ENCODE measurements at regions not wholly inside any gene's neighbourhood (a gene's known extent, or its start where the extent isn't known, plus 50 kb on each side); places are given as distances from the start of the nearest gene placed in this dataset.
"Not testable (repeated sequence)": the region's sequence is repeated elsewhere in the genome, so short reads cannot be mapped to it uniquely, and the experiment has no call there.

DNA sequence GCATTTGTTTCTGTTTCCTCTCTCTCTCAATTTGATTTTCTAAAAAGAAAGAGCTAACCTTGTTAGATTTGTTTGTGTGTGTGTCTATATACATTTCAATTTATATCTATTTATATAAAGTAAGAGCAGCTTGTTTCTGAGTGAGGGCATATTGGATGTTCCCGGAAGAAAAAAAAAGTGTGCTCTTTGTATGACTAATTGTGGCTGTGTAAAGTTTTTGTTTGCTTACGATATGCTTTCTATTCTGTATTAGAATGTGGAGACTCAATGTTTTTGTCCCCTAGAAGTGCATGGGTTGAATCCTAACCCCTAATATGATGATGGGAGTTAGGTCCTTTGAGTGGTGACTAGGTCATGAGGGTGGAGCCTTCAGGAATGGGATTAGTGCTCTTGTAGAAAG is 66.6 kb upstream of the C1QTNF9B start:
- H3K4me2 ChIP-seq (ENCODE audit: low read length) = peak overlapping the region; percentile 36
- TF ChIP-seq EZH2phosphoT487 (IDR thresholded peaks at IDR 0.05; ENCODE audit: low read depth) = no peak
- TF ChIP-seq, protein P1, sequence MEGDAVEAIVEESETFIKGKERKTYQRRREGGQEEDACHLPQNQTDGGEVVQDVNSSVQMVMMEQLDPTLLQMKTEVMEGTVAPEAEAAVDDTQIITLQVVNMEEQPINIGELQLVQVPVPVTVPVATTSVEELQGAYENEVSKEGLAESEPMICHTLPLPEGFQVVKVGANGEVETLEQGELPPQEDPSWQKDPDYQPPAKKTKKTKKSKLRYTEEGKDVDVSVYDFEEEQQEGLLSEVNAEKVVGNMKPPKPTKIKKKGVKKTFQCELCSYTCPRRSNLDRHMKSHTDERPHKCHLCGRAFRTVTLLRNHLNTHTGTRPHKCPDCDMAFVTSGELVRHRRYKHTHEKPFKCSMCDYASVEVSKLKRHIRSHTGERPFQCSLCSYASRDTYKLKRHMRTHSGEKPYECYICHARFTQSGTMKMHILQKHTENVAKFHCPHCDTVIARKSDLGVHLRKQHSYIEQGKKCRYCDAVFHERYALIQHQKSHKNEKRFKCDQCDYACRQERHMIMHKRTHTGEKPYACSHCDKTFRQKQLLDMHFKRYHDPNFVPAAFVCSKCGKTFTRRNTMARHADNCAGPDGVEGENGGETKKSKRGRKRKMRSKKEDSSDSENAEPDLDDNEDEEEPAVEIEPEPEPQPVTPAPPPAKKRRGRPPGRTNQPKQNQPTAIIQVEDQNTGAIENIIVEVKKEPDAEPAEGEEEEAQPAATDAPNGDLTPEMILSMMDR (IDR thresholded peaks at IDR 0.05; ENCODE audit: low read depth, low read length) = no peak
- peaks cover 40% of the 10 kb centered on the region for H3K4me1 ChIP-seq (ENCODE audit: low read length)
- no peaks in the 10 kb centered on the region for H3K9me3 ChIP-seq (ENCODE audit: insufficient read depth, low read length)
- H2AFZ ChIP-seq (ENCODE audit: low read depth, low read length) = no peak overlapping the region; the same call in 1 of the 2 replicates
- no peak overlapping the region for H3K4me3 ChIP-seq (ENCODE audit: low read length)
- no peaks in the 10 kb centered on the region for H3K36me3 ChIP-seq (replicated peaks; ENCODE audit: low read depth, low read length)
- no peaks in the 10 kb centered on the region for H3K27me3 ChIP-seq (ENCODE audit: low read depth, low read length)
- H3K9ac ChIP-seq (ENCODE audit: low read length) = no peak overlapping the region
- H4K20me1 ChIP-seq (ENCODE audit: insufficient read depth, low read length) = no peaks in the 10 kb centered on the region
- no peak overlapping the region for H3K27ac ChIP-seq (ENCODE audit: low read length)
- H3K79me2 ChIP-seq (ENCODE audit: low read length) = no peaks in the 10 kb centered on the region

DNA sequence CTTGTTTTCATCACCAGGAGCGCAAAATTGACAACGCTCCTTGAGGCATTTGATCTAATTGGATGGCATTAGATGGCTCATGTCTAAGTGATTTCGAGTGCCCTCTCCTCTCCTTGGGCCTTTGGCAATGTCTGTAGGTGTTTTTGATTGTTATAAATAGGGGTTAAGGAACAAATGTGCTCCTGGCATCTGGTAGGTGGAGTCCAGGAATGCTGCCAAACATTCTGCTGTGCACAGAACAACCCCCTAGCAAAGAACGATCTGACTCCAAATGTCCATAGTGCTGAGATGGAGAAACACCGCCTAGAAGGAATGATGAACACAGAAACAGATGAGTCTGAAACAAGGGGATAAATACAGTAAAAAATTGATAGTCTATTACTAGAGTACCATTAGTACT is 68.0 kb upstream of the C1QTNF9B start:
- Histone ChIP-seq H3K4me3 (ENCODE audit: low read length) (no peak overlapping the region), H3K79me2 (ENCODE audit: low read length) (no peaks in the 10 kb centered on the region), H3K9me3 (ENCODE audit: insufficient read depth, low read length) (no peaks in the 10 kb centered on the region), H4K20me1 (ENCODE audit: insufficient read depth, low read length) (no peaks in the 10 kb centered on the region), H2AFZ (ENCODE audit: low read depth, low read length) (no peak overlapping the region), H3K4me1 (ENCODE audit: low read length) (peaks cover 35% of the 10 kb centered on the region), H3K27ac (ENCODE audit: low read length) (no peak overlapping the region), H3K36me3 (replicated peaks; ENCODE audit: low read depth, low read length) (no peaks in the 10 kb centered on the region), H3K9ac (ENCODE audit: low read length) (no peak overlapping the region), H3K27me3 (ENCODE audit: low read depth, low read length) (no peaks in the 10 kb centered on the region), H3K4me2 (ENCODE audit: low read length) (no peak overlapping the region)
- TF ChIP-seq, protein P1 (IDR thresholded peaks at IDR 0.05; ENCODE audit: low read depth, low read length) = no peak
- no peak for TF ChIP-seq EZH2phosphoT487 (IDR thresholded peaks at IDR 0.05; ENCODE audit: low read depth)

DNA sequence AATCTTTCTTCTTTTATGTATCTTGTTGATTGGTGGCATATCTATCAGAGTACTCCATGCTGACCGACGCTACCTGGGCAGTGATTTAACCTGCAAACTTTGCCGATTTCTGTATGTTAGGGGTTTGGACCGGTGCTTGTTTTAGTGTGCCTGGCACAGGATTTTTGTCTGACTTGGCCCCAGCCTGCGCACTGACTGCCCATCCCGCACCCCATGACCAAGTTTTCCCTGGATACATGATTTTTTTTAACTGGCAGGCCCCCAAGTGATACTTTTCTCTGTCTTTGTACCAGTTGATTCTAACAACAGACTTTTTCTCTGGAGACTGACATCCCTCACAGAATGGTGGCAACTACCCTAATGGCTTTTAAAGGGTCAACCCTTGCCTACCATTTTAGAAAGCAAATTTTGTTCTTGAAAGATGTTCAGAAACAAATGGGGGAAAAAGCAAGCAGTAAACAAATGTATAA is 69.0 kb upstream of the C1QTNF9B start:
- peak overlapping the region; percentile 57 for H3K4me3 ChIP-seq (ENCODE audit: low read length)
- H3K9ac ChIP-seq (ENCODE audit: low read length) = no peak overlapping the region
- H3K27me3 ChIP-seq (ENCODE audit: low read depth, low read length) = no peaks in the 10 kb centered on the region
- no peaks in the 10 kb centered on the region for H3K36me3 ChIP-seq (replicated peaks; ENCODE audit: low read depth, low read length)
- H4K20me1 ChIP-seq (ENCODE audit: insufficient read depth, low read length) = no peaks in the 10 kb centered on the region
- peak overlapping the region; percentile 56 for H3K4me2 ChIP-seq (ENCODE audit: low read length)
- H3K4me1 ChIP-seq (ENCODE audit: low read length) = peaks cover 29% of the 10 kb centered on the region
- H3K79me2 ChIP-seq (ENCODE audit: low read length) = no peaks in the 10 kb centered on the region
- TF ChIP-seq, protein P1 (IDR thresholded peaks at IDR 0.05; ENCODE audit: low read depth, low read length) = no peak
- TF ChIP-seq EZH2phosphoT487 (IDR thresholded peaks at IDR 0.05; ENCODE audit: low read depth) = no peak
- H3K9me3 ChIP-seq (ENCODE audit: insufficient read depth, low read length) = no peaks in the 10 kb centered on the region
- H3K27ac ChIP-seq (ENCODE audit: low read length) = no peak overlapping the region
- 0 out of 2 replicates have a peak overlapping the region, but pooled peaks have one; percentile 93 for H2AFZ ChIP-seq (ENCODE audit: low read depth, low read length)

DNA sequence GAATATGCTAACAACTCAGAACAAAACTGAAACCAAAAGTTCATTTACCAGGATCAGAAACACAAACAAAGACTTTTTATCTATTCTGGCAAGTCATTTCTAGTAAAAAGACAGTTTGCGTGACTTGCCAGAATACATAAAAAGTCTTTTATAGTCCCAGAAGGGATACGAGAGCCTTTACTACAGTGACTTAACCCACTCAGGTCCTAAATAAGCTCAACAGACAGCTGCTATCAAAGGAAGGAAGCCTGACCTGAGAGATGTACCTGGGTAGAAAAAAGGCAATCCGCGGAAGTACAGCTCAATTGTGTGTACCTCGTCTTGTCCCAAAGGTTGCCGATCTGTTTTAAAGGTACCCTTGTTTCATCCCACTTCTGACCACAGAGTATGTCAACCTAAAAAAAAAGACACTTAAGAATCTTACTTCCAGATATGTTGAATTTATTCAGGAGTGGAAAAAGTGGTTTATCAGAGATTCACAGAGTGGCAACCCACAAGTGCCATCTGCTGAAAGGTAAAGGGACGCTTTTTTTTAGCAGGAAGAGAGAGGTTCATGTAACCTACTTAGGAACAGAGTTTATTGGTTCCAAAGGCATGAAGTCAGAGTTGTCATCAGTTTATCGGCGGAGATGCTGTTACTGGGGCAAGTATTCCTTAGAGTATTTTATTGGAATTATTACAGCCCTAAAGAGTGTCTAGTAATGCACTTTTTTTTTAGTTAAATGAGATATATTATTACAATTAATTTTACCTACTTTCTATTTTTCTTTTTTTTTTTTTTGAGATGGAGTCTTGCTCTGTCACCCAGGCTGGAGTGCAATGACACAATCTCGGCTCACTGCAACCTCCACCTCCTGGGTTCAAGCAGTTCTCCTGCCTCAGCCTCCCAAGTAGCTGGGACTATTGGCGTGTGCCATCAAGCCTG is 69.7 kb upstream of the C1QTNF9B start:
- Histone ChIP-seq H3K4me3 (ENCODE audit: low read length) (peak overlapping the region; percentile 57), H3K9ac (ENCODE audit: low read length) (peak overlapping the region; percentile 7; the same call in 1 of the 2 replicates), H3K27me3 (ENCODE audit: low read depth, low read length) (no peaks in the 10 kb centered on the region), H2AFZ (ENCODE audit: low read depth, low read length) (peak overlapping the region; percentile 93), H3K9me3 (ENCODE audit: insufficient read depth, low read length) (no peaks in the 10 kb centered on the region), H3K79me2 (ENCODE audit: low read length) (no peaks in the 10 kb centered on the region), H3K27ac (ENCODE audit: low read length) (peak overlapping the region; percentile 29; the same call in 1 of the 2 replicates), H3K4me1 (ENCODE audit: low read length) (peaks cover 23% of the 10 kb centered on the region), H3K4me2 (ENCODE audit: low read length) (peak overlapping the region; percentile 56), H3K36me3 (replicated peaks; ENCODE audit: low read depth, low read length) (no peaks in the 10 kb centered on the region), H4K20me1 (ENCODE audit: insufficient read depth, low read length) (no peaks in the 10 kb centered on the region)
- TF ChIP-seq, protein P1 (IDR thresholded peaks at IDR 0.05; ENCODE audit: low read depth, low read length) = peak; percentile 10; the same call in 1 of the 2 replicates
- no peak for TF ChIP-seq EZH2phosphoT487 (IDR thresholded peaks at IDR 0.05; ENCODE audit: low read depth)

DNA sequence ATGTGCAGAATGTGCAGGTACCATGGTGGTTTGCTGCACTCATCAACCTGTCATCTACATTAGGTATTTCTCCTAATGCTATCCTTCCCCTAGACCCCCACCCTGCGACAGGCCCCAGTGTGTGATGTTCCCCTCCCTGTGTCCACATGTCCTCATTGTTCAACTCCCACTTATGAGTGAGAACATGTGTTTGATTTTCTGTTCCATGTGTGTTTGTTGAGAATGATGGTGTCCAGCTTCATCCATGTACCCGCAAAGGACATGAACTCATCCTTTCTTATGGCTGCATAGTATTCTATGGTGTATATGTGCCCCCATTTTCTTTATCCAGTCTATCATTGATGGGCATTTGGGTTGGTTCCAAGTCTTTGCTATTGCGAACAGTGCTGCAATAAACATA is 70.5 kb upstream of the C1QTNF9B start:
- H3K4me1 ChIP-seq (ENCODE audit: low read length) = peaks cover 23% of the 10 kb centered on the region
- H3K27me3 ChIP-seq (ENCODE audit: low read depth, low read length); H3K4me2 ChIP-seq (ENCODE audit: low read length); H3K9ac ChIP-seq (ENCODE audit: low read length); H2AFZ ChIP-seq (ENCODE audit: low read depth, low read length); H3K36me3 ChIP-seq (replicated peaks; ENCODE audit: low read depth, low read length); H3K9me3 ChIP-seq (ENCODE audit: insufficient read depth, low read length); H3K4me3 ChIP-seq (ENCODE audit: low read length); H3K27ac ChIP-seq (ENCODE audit: low read length); H3K79me2 ChIP-seq (ENCODE audit: low read length); H4K20me1 ChIP-seq (ENCODE audit: insufficient read depth, low read length): not testable (repeated sequence)

Data from OCI-LY3 (cell line).